HG03025 (cell line): ENCODE measurements at regions not wholly inside any gene's neighbourhood (a gene's known extent, or its start where the extent isn't known, plus 50 kb on each side); places are given as distances from the start of the nearest gene placed in this dataset.
"Not testable (repeated sequence)": the region's sequence is repeated elsewhere in the genome, so short reads cannot be mapped to it uniquely, and the experiment has no call there.

ENCODE experiments used
- ATAC-seq: cut with Tn5 transposase; IDR thresholded peaks from one replicate; pipeline ENCODE4 v1.9.1; 2021; ENCODE audit warnings: mild to moderate bottlenecking, moderate library complexity; ENCODE audit not compliant: unreplicated experiment, low FRiP score

GRCh38 chr6:90375681-90376439, 79.2 kb upstream of the BACH2 start:
- ATAC-seq, result no peak

- no peak for ATAC-seq
Measured at GRCh38 chr6:90374201-90374600, 77.6 kb upstream of the BACH2 start.

DNA sequence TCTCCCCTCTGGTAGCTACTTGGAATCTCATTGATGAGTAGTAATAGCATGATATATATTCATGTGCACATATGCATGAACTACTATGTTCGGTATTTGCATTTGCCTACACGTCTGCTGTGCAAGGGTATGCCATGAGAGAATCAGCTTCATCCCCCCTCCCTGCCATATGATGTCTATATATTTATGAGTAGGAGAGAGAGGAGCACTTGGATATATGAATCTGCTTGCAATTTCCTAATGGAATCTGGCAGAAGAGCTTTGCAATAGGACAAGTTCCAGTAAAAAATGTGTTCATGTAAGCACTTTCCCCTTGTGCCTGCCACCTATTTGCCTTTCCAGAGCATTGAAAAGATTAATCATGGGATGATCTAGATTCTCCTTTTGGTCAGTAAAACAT, 76.2 kb upstream of the BACH2 start:
- ATAC-seq, result no peak

- no peak for ATAC-seq
Measured at GRCh38 chr6:90372450-90372849, 75.8 kb upstream of the BACH2 start.

- no peak for ATAC-seq
Measured at GRCh38 chr6:90370493-90370959, 73.9 kb upstream of the BACH2 start.

DNA sequence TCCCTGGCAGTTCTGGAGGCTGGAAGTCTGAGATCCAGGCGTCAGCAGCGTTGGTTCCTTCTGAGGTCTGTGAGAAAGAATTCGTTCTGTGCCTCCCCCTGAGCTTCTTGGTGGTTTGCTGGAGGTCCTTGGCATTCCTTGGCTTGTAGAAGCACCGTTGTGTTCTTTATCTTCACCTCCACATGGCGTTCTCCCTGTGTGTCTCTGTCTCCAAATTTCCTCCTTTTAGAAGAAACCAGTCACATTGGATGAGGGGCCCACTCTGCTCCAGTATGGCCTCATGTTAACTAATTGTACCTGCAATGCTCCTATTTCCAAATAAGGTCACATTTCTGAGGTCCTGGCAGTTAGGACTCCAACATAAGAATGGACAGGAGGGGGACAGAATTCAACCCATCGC, 73.0 kb upstream of the BACH2 start:
- no peak for ATAC-seq

- peak; percentile 99 for ATAC-seq
Measured at GRCh38 chr6:90369024-90369519, 72.4 kb upstream of the BACH2 start.

DNA sequence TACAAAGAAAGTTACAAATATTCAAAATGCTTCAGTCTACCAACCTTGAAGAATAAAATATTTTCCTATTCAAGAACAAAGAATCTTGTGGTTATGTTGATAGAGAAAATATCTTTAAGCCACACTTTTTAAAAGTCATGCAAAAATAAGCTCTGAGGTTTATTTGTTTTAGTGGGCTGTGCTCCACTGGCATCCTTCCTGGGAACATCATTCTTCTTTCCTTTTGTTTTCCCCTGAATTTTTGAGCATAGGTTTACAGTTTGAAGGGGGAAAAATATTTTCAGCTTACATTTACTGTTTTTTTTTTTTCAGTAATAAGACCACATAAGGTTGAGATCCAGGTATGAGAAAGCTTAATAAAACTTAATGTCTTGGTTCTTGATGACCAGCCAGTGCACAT, 72.0 kb upstream of the BACH2 start:
- ATAC-seq, result no peak

DNA sequence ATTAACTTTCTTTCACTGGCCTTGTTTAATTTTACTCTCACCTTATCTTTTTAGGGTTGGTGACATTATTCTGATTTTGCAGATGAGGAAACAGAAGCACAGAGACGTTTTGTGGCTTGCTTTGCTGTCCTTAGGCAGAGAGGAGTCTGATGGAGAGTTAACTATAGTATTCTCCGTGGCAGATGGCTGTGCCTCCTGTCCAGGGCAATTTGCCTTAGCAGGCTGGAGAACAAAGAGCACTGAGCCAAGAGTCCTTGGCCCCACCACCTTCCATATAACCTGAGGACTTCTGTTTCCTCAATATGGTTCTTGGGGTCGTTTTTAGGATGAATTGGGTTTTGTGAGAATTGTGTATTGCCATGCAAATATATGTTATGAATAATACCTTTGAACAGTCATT, 71.4 kb upstream of the BACH2 start:
- no peak for ATAC-seq

DNA sequence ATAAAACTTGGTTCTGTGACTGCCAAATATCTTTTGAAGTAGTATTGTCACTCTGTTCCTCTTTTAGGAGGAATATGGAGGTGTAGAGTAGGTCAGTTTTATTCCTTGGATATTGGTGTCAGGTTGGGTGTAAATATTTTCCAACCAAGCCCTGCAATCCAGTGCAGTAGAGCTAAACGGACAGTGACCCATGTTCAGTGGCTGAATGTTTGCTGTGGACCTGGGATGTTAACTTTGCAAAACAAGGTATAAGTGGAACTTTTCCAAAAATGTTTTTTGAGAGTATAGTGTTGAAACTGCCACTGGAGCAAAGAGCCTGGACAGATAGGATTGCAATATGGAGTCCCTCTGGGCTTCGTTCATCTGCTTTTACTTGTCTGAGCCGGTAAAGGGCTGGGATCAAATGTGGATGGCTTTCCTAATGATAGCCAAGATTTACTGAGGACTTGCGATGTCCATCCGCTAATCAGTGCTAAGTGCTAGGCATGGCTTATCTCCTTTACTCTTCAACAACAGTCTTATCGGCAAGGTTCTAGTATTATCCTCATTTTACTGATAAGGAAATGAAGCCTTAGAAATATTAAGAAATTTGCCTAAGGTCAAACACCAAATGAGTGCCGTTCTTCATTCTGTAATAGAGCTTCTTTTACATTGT, 69.0 kb upstream of the BACH2 start:
- ATAC-seq, result no peak

GRCh38 chr6:90365002-90365401, 68.4 kb upstream of the BACH2 start:
- ATAC-seq, result no peak

DNA sequence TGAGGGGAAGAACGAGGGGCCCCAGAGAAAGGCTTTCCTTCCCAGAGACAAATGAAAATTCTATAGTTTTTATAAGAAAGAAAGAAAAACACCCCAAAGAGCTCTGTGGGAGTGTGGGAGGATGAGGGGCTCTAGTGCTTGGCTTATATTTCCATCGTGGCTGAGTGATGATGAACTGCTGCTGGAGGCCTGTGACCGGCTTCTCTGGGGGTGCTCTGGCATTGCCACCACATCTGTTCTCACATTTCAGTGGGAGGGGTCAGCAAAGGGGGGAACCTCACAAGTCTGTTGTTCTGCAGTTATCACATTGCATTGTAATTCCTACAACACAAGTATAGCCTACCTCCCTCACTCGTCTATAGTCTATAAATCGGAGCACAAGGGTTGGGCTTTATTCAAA, 67.6 kb upstream of the BACH2 start:
- ATAC-seq, result no peak

- no peak for ATAC-seq
Measured at GRCh38 chr6:90362318-90362717, 65.7 kb upstream of the BACH2 start.

DNA sequence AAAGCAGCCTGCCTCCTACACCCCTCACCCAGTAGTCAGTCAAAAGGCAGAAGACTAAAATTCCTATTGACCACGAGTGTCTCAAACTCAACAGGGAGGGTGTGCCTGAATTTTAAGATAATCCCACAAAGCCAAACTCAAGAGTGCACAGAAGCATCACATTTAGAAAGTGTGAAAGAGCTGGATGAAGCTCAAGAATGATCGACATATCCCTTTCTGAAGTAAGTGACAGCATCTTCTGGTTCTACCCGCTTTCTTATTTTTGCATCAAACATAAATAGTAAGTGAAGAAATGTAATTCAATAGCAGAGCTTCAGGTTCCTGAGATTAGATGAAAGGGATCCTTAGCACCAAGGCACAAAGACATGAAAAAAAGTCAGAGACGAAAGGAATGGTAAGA, 64.5 kb upstream of the BACH2 start:
- ATAC-seq, result no peak

- not testable (repeated sequence) for ATAC-seq
Measured at GRCh38 chr6:90358036-90358770, 61.6 kb upstream of the BACH2 start.

DNA sequence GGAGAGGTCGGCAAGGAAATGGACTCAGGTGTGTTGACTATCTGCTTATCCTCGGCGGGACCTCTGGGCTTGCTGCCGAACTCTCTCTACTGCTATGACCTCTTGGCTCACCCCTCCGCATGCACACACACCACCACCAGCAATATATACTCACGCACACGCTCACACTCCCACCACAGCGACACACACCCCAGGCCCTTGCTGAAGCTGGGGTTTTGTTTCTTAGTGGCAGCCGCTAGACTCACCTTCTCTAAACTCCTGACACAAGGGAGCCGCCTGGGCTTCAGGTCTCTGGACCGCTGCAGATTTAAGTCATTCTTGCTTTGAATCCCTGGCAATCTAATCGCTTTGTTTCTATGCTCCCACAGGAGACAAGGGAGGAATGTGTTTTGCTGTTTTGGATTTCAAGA, 59.4 kb upstream of the BACH2 start:
- no peak for ATAC-seq

DNA sequence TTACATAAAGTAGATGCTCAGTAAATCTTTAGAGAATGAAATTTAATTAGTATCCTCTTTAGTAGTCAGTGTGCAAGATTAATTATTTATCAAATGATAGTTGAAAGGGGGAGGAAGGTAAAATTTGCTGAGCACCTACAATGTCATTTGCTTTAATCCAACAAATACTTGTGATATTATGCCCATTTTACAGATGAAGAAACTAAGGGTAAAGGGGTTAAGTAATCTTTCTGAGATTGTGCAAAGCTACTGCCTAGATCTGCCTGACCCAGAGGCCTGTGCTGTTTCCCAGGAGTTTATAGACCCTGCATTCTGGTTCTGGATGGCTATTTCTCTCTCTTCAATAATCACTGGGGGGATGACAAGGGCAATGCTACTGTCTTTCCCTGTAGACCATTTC, 58.3 kb upstream of the BACH2 start:
- ATAC-seq, result no peak

- ATAC-seq, result no peak
Measured at GRCh38 chr6:90351696-90352095, 55.1 kb upstream of the BACH2 start.

DNA sequence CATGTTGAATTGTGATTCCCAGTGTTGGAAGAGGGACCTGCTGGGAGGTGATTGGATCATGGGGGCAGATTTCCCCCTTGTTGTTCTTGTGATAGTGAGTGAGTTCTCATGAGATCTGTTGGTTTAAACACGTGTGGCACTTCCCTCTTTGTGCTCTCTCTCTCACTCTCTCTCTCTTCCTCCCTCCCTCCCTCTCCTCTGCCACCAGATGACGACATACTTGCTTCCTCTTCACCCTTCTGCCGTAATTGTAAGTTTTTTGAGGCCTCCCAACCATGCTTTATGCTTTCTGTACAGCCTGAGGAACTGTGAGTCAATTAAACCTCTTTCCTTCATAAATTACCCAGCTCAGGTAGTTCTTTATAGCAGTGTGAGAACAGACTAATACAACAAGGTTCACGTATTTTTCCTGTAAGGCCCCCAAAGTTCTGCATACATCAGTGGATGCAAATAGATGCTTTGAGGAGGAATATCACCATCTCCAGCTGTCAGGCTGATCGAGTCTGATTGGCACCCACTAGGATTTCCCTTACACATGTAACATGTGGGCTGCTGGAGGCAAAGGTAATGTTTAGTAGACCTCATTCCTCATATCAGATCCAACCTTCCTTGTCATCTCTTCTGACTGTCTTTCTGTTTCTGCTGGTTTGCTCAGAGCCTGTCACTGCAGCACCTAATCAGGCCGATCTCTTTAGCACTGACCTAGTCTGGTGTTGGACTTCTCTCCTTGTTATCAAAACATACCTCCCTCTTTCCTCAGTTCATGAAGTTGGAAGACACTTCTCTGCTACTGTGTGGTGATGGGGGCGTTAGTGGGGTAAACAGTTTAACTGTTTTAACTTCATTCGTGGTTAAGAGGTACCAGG, 54.3 kb upstream of the BACH2 start:
- ATAC-seq, result no peak

GRCh38 chr6:90347411-90347851, 50.8 kb upstream of the BACH2 start:
- no peak for ATAC-seq
